ENCODE measurements at regions not wholly inside any gene's neighbourhood (a gene's known extent, or its start where the extent isn't known, plus 50 kb on each side); places are given as distances from the start of the nearest gene placed in this dataset.

DNA sequence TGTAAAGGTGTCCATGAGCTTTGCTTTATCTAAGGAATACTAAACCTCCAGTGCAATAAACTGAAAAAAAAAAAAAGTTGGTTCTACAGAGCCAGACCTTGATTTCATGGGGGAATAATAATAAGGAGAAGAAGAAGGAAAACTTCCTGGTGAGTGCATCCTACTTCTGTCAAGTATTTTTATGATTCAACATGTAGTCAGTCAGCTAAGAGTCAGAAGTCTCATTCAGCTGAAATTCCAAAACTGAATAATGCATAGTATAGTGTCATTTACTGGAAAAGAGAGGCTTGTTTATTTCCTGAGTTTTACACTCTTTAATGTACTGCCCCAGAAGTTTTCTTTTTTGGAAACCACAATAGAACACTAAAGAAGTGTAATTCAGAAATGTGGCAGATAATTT is 77.8 kb upstream of the TACR1 start:
- DNase-seq: no peak

DNA sequence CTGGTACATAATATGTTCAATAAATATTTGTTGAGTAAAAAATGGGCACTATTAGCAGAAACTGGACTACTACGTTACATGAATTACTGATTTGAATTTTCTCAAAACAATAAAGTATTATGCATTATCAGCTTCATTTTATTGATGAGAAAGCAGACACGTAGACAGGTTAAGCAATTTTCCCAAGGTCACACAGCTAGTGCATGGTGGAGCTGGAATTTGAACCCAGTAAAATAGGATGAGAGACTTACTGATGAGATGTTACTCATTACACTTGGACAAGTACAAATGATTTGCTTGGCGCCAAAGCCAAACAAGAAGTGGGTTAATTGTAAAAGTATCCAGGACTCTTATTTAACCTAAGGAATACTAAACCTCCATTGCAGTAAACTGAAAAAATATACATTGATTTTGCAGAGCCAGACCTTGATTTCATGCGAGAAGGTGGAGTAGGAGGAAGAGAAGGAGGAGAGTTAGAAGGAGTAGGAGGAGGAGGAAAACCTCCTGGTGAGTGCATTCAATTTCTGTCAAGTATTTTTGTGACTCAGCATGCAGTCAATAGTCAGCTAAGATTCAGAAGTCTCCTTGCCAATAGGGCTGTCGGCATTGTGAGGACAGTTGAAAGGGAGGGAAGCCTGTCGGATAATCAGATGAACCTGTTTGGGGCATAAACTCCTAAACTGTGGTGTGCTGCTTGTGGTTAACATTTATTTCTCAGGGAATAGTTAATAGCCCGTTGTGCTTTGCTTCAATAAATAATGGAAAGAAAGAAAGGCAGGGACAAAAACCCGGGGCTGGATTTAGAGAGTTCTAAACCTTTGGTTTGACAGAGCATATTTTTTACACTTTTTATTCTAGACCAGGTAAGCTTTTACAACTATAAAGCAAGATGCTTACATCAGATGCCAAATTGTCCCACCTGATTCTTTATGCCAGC is 77.0 kb upstream of the TACR1 start:
- DNase-seq: no peak

DNA sequence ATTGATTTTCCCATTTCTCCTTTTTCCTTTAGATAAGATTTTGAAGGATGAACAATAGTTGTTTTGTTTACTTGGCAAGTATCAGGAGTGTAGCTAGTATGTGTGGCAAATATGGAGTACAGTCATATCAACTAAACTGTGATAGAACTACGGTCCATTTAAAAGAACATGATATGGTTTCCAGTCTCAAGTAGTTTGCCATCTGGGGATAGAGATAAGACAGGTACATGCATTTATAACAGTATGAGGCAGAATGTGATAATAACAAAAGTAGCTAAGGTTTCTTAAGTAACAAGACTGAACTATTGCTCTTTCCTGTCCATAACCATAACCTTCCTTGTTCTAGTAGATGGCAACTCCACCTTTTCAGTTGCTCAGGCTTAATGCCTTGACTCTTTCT is 75.6 kb upstream of the TACR1 start:
- no peak for DNase-seq

DNA sequence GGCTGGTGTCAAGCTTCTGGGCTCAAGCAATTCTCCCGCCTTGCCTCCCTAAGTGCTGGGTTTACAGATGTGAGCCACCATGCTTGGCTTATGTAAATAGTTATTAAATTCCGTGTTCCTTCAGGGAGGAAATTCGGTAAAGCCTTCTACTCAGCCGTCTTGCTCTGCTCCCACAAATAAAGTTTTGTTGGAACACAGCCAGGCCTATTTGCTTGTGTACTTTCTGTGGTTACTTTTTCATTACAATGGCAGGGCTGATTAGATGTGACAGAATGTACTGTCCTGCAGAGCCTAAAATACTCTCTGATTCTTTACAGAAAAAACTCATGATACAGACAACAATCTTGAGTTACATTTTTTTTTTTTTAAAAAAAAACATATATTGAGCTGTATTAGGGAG is 68.8 kb upstream of the TACR1 start:
- no peak for DNase-seq

DNA sequence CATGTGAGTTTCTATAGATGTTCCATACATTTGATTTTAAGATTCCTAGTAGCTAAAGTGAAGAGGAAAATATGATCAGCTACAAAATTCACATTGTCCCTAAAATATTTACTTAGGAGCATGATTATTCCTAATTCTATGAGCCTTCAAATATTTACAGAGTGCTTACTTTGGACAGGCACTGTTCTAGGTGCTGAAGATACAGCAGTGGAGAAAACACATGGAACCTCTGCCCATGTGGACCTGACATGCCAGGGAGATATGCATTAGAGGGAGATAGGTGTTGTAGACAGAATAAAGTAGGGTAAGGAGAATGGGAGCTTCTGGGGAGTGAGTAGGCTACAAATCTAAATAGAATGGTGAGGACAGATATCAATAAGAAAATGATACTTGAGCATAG is 62.6 kb upstream of the TACR1 start:
- no peak for DNase-seq

DNA sequence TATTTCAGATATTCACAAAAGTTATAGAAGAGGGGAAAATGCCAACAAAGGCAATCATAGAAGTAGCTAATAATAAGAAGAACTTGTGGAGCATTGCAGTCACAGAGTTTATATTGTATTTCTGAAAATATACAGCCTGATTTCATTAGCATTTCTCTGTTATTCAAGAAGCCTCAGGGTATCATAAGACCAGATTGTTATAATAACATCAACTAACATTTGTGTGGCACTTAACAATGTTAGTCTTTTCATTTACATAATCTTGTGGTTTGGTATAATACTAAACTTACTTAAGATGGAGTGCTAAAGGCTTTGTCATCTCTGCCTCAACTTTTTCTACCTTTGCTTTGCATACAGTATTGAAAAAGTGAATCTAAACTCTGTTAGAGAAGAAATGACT is 61.6 kb upstream of the TACR1 start:
- DNase-seq: no peak

DNA sequence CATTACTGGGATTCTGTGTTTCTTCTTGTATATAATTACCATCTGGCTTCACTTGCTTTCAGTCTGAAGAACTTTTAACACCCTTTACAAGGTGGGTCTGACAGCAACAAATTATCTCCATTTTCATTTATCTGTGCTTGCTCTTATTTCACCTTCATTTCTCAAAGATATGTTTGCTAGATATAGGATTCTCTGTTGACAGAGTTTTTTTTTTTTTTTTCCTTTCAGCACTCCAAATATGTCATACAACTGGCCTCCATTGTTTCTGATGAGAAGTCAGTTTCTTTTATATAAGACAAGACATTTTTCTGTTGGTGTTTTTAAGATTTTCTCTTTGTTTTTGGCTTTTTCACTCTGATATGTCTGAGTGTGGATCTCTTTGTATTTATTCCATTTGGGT is 59.3 kb upstream of the TACR1 start:
- no peak for DNase-seq

DNA sequence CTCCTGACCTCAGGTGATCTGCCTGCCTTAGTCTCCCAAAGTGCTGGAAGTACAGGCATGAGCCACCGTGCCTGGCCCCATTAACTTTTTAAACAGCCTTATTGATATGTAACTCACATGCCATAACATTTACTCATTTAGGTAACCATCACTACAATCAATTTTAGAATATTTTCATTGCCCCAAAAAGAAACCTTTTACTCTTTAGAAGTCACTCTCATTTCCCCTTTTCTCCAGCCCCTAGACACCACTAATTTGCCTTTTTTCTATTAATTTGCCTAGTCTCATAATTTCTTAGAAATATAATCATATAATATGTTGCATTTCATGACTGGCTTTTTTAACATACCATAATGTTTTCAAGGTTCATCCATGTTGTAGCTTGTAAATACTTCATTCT is 57.2 kb upstream of the TACR1 start:
- no peak for DNase-seq

DNA sequence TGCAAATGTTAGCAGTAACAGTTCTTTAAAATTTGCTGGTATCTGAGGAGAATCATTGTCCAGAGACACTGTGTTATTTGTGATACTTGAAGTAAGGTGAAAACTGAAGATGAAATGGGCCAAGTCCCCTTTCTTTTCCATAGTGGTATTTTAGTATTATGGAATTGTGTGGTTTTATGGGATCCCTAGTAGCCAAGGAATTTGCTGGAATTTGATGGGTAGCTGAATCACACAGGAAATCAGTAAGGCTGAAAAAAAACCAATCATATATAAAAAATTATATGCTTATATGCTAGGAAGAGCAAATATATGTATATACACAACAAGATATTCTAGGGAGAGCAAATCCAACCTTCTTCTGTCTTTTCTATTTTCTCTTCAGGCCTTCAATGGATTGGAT is 54.2 kb upstream of the TACR1 start:
- no peak for DNase-seq

DNA sequence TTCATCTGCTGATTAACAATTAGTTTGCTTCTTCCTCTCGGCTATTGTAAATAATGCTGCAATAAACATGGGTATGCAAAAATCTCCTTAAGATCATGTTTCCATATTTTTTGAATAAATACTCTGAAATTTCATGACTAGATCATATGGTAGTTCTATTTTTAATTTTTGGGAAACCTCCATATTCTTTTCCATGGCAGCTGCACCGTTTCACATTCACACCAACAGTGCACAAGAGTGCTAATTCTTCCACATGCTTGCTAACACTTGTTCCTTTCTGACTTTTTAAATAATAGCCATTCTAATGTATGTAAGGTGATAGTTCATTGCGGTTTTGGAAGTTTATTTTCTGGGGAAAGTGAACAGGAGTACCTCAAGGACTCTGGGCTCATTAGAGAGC is 52.6 kb upstream of the TACR1 start:
- DNase-seq: no peak

Measured in DMS153 (cell line).